ENCODE measurements at regions not wholly inside any gene's neighbourhood (a gene's known extent, or its start where the extent isn't known, plus 50 kb on each side); places are given as distances from the start of the nearest gene placed in this dataset.

- H3K27ac ChIP-seq: no peak overlapping the region
- H3K4me1 ChIP-seq: no peaks in the 10 kb centered on the region
- DNase-seq: no peak
- TF ChIP-seq POLR2A (IDR thresholded peaks at IDR 0.05) (no peak), EP300 (IDR thresholded peaks at IDR 0.05) (no peak), POLR2AphosphoS5 (IDR thresholded peaks at IDR 0.05) (no peak), CTCF (IDR thresholded peaks at IDR 0.05) (no peak)
- H3K27me3 ChIP-seq: no peaks in the 10 kb centered on the region
- no peaks in the 10 kb centered on the region for H3K9me3 ChIP-seq
- H3K36me3 ChIP-seq: no peaks in the 10 kb centered on the region
- intact Hi-C loops (cut with DNase I): no loop called here
- H3K4me3 ChIP-seq: no peak overlapping the region
- WGBS, 2 donors: 78 to 79% methylated on average over 3 of the region's 3 CpGs
Observed at GRCh38 chrX:42664680-42665079, 113.3 kb downstream of the PPP1R2C start.

- Histone ChIP-seq H3K27ac (no peak overlapping the region), H3K4me1 (no peaks in the 10 kb centered on the region), H3K4me3 (no peak overlapping the region), H3K27me3 (no peaks in the 10 kb centered on the region), H3K9me3 (no peaks in the 10 kb centered on the region), H3K36me3 (no peaks in the 10 kb centered on the region)
- no peak for DNase-seq
- intact Hi-C loops (cut with DNase I): no loop called here
- no peak for TF ChIP-seq EP300 (IDR thresholded peaks at IDR 0.05)
- no peak for TF ChIP-seq POLR2AphosphoS5 (IDR thresholded peaks at IDR 0.05)
- no peak for TF ChIP-seq POLR2A (IDR thresholded peaks at IDR 0.05)
- no peak for TF ChIP-seq CTCF (IDR thresholded peaks at IDR 0.05)
Observed at GRCh38 chrX:42628471-42628870, 149.5 kb downstream of the PPP1R2C start.

GRCh38 chrX:42627891-42628290 is 150.1 kb downstream of the PPP1R2C start:
- no peak for TF ChIP-seq POLR2AphosphoS5 (IDR thresholded peaks at IDR 0.05)
- no peak for TF ChIP-seq POLR2A (IDR thresholded peaks at IDR 0.05)
- TF ChIP-seq CTCF (IDR thresholded peaks at IDR 0.05): no peak
- no peak for TF ChIP-seq EP300 (IDR thresholded peaks at IDR 0.05)
- DNase-seq: no peak
- WGBS, 2 donors: 70 to 83% methylated on average over 3 of the region's 3 CpGs
- Histone ChIP-seq H3K27me3 (no peaks in the 10 kb centered on the region), H3K4me3 (no peak overlapping the region), H3K36me3 (no peaks in the 10 kb centered on the region), H3K9me3 (no peaks in the 10 kb centered on the region), H3K4me1 (no peaks in the 10 kb centered on the region), H3K27ac (no peak overlapping the region)
- intact Hi-C loops (cut with DNase I): no loop called here

GRCh38 chrX:42624524-42624923 is 153.4 kb downstream of the PPP1R2C start:
- Histone ChIP-seq H3K4me3 (no peak overlapping the region), H3K36me3 (no peaks in the 10 kb centered on the region), H3K4me1 (no peaks in the 10 kb centered on the region), H3K27ac (no peak overlapping the region), H3K9me3 (no peaks in the 10 kb centered on the region), H3K27me3 (no peaks in the 10 kb centered on the region)
- no peak for TF ChIP-seq POLR2AphosphoS5 (IDR thresholded peaks at IDR 0.05)
- no peak for TF ChIP-seq CTCF (IDR thresholded peaks at IDR 0.05)
- TF ChIP-seq POLR2A (IDR thresholded peaks at IDR 0.05): no peak
- TF ChIP-seq EP300 (IDR thresholded peaks at IDR 0.05): no peak
- no peak for DNase-seq
- intact Hi-C loops (cut with DNase I): no loop called here
- whole genome bisulfite sequencing, 2 donors: 11 to 42% methylated on average over 1 of the region's 1 CpG

GRCh38 chrX:42619068-42619467 is 158.9 kb downstream of the PPP1R2C start:
- TF ChIP-seq EP300 (IDR thresholded peaks at IDR 0.05) (no peak), CTCF (IDR thresholded peaks at IDR 0.05) (no peak), POLR2A (IDR thresholded peaks at IDR 0.05) (no peak), POLR2AphosphoS5 (IDR thresholded peaks at IDR 0.05) (no peak)
- Histone ChIP-seq H3K36me3 (no peaks in the 10 kb centered on the region), H3K27ac (no peak overlapping the region), H3K4me1 (no peaks in the 10 kb centered on the region), H3K27me3 (no peaks in the 10 kb centered on the region), H3K9me3 (no peaks in the 10 kb centered on the region), H3K4me3 (no peak overlapping the region)
- DNase-seq: no peak
- intact Hi-C loops (cut with DNase I): no loop called here

Data from sigmoid colon (tissue), 6 donors.